GM18909 (cell line): ENCODE measurements at regions not wholly inside any gene's neighbourhood (a gene's known extent, or its start where the extent isn't known, plus 50 kb on each side); places are given as distances from the start of the nearest gene placed in this dataset.
"Not testable (repeated sequence)": the region's sequence is repeated elsewhere in the genome, so short reads cannot be mapped to it uniquely, and the experiment has no call there.

Source experiments
- ATAC-seq: cut with Tn5 transposase; IDR thresholded peaks from one replicate; pipeline ENCODE4 v1.9.1; 2021; ENCODE audit warnings: mild to moderate bottlenecking; ENCODE audit not compliant: unreplicated experiment, poor library complexity

DNA sequence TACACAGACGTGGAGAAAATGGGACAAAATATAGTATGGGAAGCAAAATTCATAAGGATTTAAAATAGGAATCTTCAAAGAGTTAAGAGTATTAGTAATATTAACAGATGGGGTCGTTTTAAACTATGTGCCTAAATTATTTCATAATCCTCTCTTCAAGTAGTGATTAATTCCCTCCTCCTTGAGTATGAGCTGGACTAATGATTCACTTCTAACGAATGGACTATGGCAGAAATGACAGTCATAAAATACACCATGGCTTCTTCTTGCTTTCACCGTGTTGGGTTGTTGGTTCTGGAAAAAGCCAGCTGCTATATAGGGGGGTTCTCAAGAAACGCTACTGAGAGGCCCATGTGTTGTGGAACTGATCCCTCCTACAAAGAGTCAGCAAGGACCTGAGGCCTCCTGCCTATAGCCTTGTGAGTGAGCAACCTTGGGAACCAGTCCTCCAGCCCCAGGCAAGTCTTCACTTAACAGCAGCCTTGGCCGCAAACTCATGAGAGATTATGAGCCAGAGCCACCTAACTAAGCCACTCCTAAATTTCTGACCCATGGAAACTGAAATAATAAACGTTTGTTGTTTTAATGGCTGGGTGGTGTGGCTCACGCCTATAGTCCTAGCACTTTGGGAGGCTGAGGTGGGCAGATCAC lies 64.8 kb upstream of the ABHD2 start:
- ATAC-seq = no peak

DNA sequence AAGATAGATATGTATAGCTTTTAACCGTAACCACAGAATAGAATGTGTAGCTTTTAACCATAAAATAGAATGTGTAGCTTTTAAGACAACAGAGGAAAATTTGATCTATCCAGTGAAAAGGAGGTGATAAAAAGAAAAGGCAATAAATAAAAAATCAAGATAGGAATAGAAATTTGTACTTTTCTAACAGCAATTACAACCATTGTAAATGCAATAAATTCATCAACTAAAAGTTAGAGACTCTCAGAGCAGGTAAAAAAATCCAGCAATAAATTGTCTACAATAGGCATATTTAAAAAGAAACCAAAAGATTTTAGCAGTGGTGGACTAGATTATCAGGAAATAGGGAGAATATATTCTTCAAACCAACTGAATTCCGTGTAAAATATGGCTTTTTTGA lies 63.8 kb upstream of the ABHD2 start:
- ATAC-seq = no peak

DNA sequence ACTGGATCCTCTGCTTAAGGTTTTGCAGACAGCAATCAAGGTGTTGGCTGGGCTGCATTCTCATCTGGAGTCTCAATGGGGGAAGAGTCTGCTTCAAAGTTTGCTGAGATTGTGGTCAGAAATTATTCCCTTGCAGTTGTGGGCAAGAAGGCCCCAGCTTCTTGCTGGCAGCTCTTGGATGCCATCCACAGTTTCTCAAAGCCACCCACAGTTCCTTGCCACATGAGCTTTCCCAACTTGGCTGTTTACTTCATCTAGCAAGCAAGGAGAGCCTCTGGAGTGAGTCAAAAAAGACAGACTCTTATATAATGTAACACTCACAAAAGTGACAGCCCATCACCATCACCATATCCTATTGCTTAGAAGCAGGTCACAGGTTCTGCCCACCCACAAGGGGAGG lies 62.1 kb upstream of the ABHD2 start:
- no peak for ATAC-seq

DNA sequence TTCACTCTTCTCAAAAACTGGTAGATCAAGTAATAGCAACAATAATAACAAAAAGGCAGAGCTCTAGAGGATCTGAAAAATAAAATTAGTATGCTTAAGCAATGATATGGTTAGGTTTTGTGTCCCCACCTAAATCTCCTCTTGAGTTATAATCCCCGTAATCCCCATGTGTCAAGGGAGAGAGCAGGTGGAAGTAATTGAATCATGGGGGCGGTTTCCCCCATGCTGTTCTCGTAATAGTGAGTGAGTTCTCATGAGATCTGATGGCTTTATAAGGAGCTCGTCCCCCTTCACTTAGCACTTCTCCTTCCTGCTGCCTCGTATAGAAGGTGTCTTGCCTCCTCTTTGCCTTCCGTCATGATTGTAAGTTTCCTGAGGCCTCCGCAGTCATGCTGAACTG lies 60.2 kb upstream of the ABHD2 start:
- no peak for ATAC-seq

DNA sequence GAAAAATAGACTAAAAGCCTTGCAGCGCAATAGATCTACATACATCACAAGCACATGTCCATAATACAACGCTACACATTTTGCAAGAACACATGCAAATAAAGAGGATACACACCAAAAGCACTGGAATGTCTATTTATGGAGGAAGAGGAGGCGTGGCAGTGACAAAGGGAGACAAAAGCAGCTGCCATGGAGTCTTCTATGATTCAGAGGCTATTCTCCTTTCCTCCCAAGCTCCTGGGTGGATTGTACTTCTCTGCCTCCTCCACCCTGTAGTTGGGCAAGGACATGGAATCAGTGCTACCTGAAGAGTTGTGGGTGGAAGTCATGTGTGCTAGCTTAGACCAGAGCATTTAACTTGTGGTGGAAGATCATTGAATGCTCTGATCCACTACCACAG lies 57.9 kb upstream of the ABHD2 start:
- ATAC-seq = no peak

DNA sequence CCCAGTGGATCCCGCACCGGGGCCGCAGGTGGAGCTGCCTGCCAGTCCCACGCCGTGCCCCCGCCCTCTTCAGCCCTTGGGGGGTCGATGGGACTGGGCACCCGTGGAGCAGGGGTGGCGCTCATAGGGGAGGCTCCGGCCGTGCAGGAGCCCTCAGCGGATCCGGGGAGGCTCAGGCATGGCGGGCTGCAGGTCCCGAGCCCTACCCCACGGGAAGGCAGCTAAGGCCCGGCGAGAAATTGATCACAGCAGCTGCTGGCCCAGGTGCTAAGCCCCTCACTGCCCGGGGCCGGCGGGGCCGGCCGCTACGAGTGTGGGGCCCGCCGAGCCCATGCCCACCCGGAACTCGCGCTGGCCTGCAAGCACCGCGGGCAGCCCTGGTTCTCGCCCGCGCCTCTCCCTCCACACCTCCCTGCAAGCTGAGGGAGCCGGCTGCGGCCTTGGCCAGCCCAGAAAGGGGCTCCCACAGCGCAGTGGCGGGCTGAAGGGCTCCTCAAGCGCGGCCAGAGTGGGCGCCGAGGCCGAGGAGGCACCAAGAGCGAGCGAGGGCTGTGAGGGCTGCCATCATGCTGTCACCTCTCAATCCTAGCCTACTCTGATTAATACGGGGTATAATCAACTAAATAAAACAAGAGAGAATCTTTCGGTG lies 56.5 kb upstream of the ABHD2 start:
- ATAC-seq = not testable (repeated sequence)

DNA sequence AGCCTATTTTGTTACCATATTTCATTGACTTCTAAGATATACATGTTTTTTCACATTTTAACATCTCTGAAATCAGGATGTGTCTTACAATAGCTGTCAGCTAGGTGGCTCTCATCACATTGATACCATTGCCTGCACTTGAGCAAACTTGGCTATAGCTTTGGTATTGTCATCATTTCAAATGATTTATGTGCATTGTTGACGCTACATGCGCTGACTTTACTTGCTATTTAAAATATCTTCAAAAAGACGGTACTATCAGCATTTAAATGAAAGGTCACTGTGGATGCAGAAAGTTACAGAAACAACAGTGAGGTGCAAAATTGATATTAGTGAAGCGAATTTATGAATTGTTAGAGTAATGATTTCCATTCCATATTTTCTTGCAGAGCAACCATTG lies 54.0 kb upstream of the ABHD2 start:
- no peak for ATAC-seq

DNA sequence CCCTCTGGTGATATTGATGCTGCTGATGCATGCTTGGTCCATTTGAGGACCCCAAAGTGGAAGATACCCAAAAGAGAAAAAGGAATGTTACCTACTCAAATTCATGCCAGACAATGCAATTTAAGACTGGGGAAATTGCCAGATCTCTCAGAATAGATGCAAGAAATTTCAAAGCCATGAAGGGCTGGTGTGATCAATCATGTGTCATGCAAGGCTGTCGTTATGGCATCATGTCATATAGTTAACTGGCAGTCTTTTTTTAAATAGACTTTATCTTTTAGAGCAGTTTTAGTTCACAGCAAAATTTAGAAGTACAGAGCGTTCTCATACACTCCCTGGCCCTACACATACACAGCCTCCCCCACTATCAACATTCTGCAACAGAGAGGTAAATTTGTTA lies 53.1 kb upstream of the ABHD2 start:
- no peak for ATAC-seq

DNA sequence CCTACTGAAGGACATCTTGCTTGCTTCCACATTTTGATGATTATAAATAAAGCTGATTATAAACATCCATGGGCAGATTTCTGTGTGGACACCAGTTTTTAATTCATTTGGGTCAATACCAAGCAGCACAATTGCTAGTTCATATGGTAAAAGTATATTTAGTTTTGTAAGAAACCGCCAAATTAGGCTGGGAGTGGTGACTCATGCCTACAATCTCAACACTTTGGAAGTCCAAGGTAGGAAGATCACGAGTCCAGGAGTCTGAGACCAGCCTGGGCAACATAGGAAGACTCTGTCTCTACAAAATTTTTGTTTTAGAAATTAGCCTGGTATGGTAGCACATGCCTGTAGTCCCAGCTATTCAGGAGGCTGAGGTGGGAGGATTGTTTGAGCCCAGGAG lies 52.6 kb upstream of the ABHD2 start:
- ATAC-seq = no peak

DNA sequence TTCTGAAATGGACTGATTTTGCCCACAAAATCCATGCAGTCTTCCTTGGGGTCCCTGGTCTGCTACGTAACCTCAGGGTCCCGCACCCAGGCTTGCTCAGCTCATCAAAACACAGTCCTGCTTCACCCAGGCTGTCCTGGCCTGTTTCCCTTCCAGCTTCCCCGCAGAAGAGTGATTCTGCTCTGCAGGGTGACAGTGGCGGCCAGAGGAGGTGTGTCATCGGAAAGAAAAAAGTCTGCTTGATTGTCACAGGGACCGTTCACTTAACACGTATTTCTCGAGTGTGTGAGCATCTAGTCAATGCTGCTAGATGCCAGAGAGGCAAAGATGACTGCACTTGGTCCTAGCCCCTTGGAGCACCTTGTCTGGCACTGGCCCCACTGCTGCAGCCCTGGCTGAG lies 50.1 kb upstream of the ABHD2 start:
- no peak for ATAC-seq
